T-helper 17 cell (primary cell): ENCODE measurements at regions not wholly inside any gene's neighbourhood (a gene's known extent, or its start where the extent isn't known, plus 50 kb on each side); places are given as distances from the start of the nearest gene placed in this dataset.
"Not testable (repeated sequence)": the region's sequence is repeated elsewhere in the genome, so short reads cannot be mapped to it uniquely, and the experiment has no call there.

Experiments used
- ATAC-seq: fragments of 150-1000 bp; cut with Tn5 transposase; 2 replicates; pipeline ENCODE4 v1.10.0; 2021; ENCODE audit warnings: mild to moderate bottlenecking, moderate library complexity
- DNase-seq, 3 donors: peaks; one replicate each; pipeline versions ENCODE4 v3.0.0 to v3.0.0-alpha.2; 2020 to 2021
- H3K9me3 ChIP-seq: one replicate; pipeline ENCODE4 v1.7.0; 2013; ENCODE audit warnings: low read length, mild to moderate bottlenecking; ENCODE audit not compliant: control insufficient read depth, poor library complexity, severe bottlenecking
- H3K27ac Mint-ChIP-seq: one replicate; pipeline ENCODE4 v1.8.0; 2022; ENCODE audit warnings: mild to moderate bottlenecking, moderate library complexity, mixed read lengths
- H3K27me3 Mint-ChIP-seq: one replicate; pipeline ENCODE4 v1.8.0; 2022; ENCODE audit warnings: mixed read lengths
- H3K36me3 Mint-ChIP-seq: one replicate; pipeline ENCODE4 v1.8.0; 2022; ENCODE audit warnings: low read depth, mixed read lengths
- H3K4me1 Mint-ChIP-seq: one replicate; pipeline ENCODE4 v1.8.0; 2022; ENCODE audit warnings: mild to moderate bottlenecking, mixed read lengths
- H3K4me3 Mint-ChIP-seq: one replicate; pipeline ENCODE4 v1.8.0; 2022; ENCODE audit warnings: mild to moderate bottlenecking, moderate library complexity, mixed read lengths

GRCh38 chr3:64369390-64369789, 144.1 kb upstream of the PRICKLE2 start:
- ATAC-seq, result no peak
- Mint-ChIP-seq H3K4me3 (no peak overlapping the region), H3K4me1 (no peaks in the 10 kb centered on the region), H3K36me3 (no peaks in the 10 kb centered on the region), H3K27me3 (peaks cover 21% of the 10 kb centered on the region), H3K27ac (no peak overlapping the region)
- DNase-seq, result no peak
- no peaks in the 10 kb centered on the region for H3K9me3 ChIP-seq

- H3K36me3 Mint-ChIP-seq, result no peaks in the 10 kb centered on the region
- DNase-seq, result no peak
- H3K9me3 ChIP-seq, result no peaks in the 10 kb centered on the region
- no peak for ATAC-seq
- H3K4me1 Mint-ChIP-seq, result no peaks in the 10 kb centered on the region
- no peak overlapping the region for H3K4me3 Mint-ChIP-seq
- peaks cover 21% of the 10 kb centered on the region for H3K27me3 Mint-ChIP-seq
- no peak overlapping the region for H3K27ac Mint-ChIP-seq
These were observed 143.2 kb upstream of the PRICKLE2 start for GRCh38 chr3:64368257-64369020.

- no peaks in the 10 kb centered on the region for H3K36me3 Mint-ChIP-seq
- H3K27ac Mint-ChIP-seq, result no peak overlapping the region
- no peaks in the 10 kb centered on the region for H3K4me1 Mint-ChIP-seq
- ATAC-seq (no peak), DNase-seq (no peak)
- no peak overlapping the region for H3K4me3 Mint-ChIP-seq
- no peaks in the 10 kb centered on the region for H3K9me3 ChIP-seq
- peaks cover 28% of the 10 kb centered on the region for H3K27me3 Mint-ChIP-seq
These were observed 140.6 kb upstream of the PRICKLE2 start for GRCh38 chr3:64365877-64366276.

- Mint-ChIP-seq H3K4me1 (no peaks in the 10 kb centered on the region), H3K4me3 (no peak overlapping the region), H3K27me3 (peaks cover 30% of the 10 kb centered on the region), H3K27ac (no peak overlapping the region), H3K36me3 (no peaks in the 10 kb centered on the region)
- no peaks in the 10 kb centered on the region for H3K9me3 ChIP-seq
- no peak for DNase-seq
- ATAC-seq, result no peak
These were observed 138.6 kb upstream of the PRICKLE2 start for GRCh38 chr3:64363842-64364241.

- Mint-ChIP-seq H3K27me3 (peaks cover 24% of the 10 kb centered on the region), H3K4me3 (no peak overlapping the region), H3K36me3 (no peaks in the 10 kb centered on the region), H3K27ac (no peak overlapping the region), H3K4me1 (no peaks in the 10 kb centered on the region)
- H3K9me3 ChIP-seq, result no peaks in the 10 kb centered on the region
- DNase-seq (no peak), ATAC-seq (no peak)
These were observed 136.9 kb upstream of the PRICKLE2 start for GRCh38 chr3:64361962-64362735.

GRCh38 chr3:64361036-64361435, 135.8 kb upstream of the PRICKLE2 start:
- ATAC-seq, DNase-seq, H3K4me3 Mint-ChIP-seq, H3K4me1 Mint-ChIP-seq, H3K36me3 Mint-ChIP-seq, H3K9me3 ChIP-seq, H3K27ac Mint-ChIP-seq: not testable (repeated sequence)
- H3K27me3 Mint-ChIP-seq, result peaks cover 21% of the 10 kb centered on the region

DNA sequence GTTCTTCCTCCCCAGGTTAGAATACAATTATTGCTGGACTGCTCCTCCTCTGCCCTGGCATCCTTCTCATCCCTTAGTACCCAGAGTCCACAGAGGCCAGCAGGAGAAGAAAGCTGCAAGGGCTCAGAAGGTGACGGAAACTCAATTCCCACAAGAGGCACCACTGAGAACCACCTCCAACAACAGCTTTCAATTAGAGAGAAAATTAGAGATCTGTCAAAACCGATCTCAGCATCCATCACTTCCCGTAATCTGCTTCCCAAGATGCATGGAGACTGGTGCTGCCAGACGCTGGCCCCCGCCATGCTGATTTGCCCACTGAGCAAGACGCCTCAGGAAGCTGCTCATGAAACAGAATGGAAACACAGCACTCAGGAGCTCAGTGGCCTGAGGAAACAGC, 135.0 kb upstream of the PRICKLE2 start:
- Mint-ChIP-seq H3K27me3 (peaks cover 15% of the 10 kb centered on the region), H3K27ac (no peak overlapping the region), H3K36me3 (no peaks in the 10 kb centered on the region), H3K4me1 (peaks cover 1% of the 10 kb centered on the region), H3K4me3 (no peak overlapping the region)
- H3K9me3 ChIP-seq, result no peaks in the 10 kb centered on the region
- DNase-seq, result no peak
- ATAC-seq, result no peak

DNA sequence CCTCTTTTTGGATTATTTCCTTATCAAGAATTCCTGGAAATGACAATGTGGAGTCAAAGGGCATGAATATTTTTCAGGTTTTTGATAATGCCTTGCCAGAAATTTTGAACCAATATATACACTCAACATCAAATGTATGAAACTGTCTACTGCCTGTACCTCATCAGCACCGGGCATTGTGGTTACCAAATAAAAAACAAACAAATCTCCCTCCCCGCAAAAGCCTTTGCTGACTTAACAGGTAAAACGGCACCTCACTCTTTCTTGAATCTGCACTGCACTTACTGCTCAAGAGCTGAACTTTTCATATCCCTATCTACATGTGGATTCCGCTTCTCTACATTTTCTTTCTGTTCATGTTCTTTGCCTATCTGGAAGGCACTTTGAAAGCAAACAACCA, 134.5 kb upstream of the PRICKLE2 start:
- no peaks in the 10 kb centered on the region for H3K36me3 Mint-ChIP-seq
- H3K27me3 Mint-ChIP-seq, result peaks cover 14% of the 10 kb centered on the region
- no peak overlapping the region for H3K4me3 Mint-ChIP-seq
- ATAC-seq, result no peak
- no peaks in the 10 kb centered on the region for H3K9me3 ChIP-seq
- H3K27ac Mint-ChIP-seq, result no peak overlapping the region
- H3K4me1 Mint-ChIP-seq, result peaks cover 3% of the 10 kb centered on the region
- DNase-seq, result no peak

DNA sequence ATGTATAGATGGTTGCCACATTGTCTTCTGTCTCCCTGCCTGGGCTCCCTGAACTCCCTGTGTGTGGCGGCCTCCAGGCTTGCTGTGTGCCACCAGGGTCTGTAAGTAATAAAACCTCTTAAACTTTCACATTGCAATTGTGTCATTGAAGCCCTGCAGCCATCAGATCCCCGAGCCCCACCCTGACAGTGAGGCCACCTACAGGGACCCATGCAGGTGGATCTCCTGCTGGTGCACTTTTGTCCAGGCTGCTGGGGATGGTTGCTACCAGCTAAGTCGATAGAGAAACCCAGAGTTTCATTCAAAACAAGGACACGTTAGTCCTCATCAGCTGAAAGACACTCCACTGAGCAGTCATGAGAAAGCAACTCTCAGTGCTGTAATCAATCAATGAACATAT, 133.6 kb upstream of the PRICKLE2 start:
- Mint-ChIP-seq H3K4me1 (peaks cover 3% of the 10 kb centered on the region), H3K36me3 (no peaks in the 10 kb centered on the region), H3K27ac (no peak overlapping the region), H3K4me3 (no peak overlapping the region), H3K27me3 (peaks cover 14% of the 10 kb centered on the region)
- no peaks in the 10 kb centered on the region for H3K9me3 ChIP-seq
- DNase-seq, result no peak
- no peak for ATAC-seq

GRCh38 chr3:64358176-64358575, 132.9 kb upstream of the PRICKLE2 start:
- DNase-seq (no peak), ATAC-seq (no peak)
- Mint-ChIP-seq H3K36me3 (no peaks in the 10 kb centered on the region), H3K27me3 (peaks cover 14% of the 10 kb centered on the region), H3K27ac (no peak overlapping the region), H3K4me1 (peaks cover 3% of the 10 kb centered on the region), H3K4me3 (no peak overlapping the region)
- no peaks in the 10 kb centered on the region for H3K9me3 ChIP-seq

- H3K27ac Mint-ChIP-seq, result no peak overlapping the region
- ATAC-seq (no peak), DNase-seq (no peak)
- no peaks in the 10 kb centered on the region for H3K9me3 ChIP-seq
- H3K36me3 Mint-ChIP-seq, result no peaks in the 10 kb centered on the region
- no peak overlapping the region for H3K4me3 Mint-ChIP-seq
- H3K4me1 Mint-ChIP-seq, result peaks cover 3% of the 10 kb centered on the region
- peaks cover 14% of the 10 kb centered on the region for H3K27me3 Mint-ChIP-seq
These were observed 132.2 kb upstream of the PRICKLE2 start for GRCh38 chr3:64357481-64357880.

DNA sequence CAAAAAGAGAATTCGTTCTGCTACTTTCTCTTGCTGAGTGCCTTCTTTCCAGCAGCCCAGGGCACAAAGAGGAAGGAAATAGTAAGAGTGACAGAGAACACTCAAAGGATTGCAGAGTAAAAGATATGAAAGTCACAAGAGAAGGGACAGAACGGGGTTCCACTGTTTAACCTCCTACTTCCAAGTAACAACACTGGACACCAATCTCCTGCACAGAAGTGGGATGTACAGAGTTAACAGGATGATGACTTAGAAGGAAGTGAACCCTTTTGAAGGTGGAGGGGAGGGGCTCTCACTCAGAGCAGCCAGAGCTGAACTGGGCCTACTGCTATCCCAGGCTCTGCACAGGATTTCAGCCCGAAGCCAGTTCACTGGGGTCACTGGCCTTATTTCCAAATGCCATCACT, 130.1 kb upstream of the PRICKLE2 start:
- DNase-seq, result no peak
- no peak for ATAC-seq
- Mint-ChIP-seq H3K27me3 (peaks cover 4% of the 10 kb centered on the region), H3K27ac (no peak overlapping the region), H3K4me1 (peaks cover 3% of the 10 kb centered on the region), H3K36me3 (no peaks in the 10 kb centered on the region), H3K4me3 (no peak overlapping the region)
- H3K9me3 ChIP-seq, result no peaks in the 10 kb centered on the region

- ATAC-seq, result no peak
- Mint-ChIP-seq H3K27me3 (no peaks in the 10 kb centered on the region), H3K27ac (no peak overlapping the region), H3K4me3 (no peak overlapping the region), H3K4me1 (peaks cover 3% of the 10 kb centered on the region), H3K36me3 (no peaks in the 10 kb centered on the region)
- no peaks in the 10 kb centered on the region for H3K9me3 ChIP-seq
- no peak for DNase-seq
These were observed 129.7 kb upstream of the PRICKLE2 start for GRCh38 chr3:64354956-64355355.

DNA sequence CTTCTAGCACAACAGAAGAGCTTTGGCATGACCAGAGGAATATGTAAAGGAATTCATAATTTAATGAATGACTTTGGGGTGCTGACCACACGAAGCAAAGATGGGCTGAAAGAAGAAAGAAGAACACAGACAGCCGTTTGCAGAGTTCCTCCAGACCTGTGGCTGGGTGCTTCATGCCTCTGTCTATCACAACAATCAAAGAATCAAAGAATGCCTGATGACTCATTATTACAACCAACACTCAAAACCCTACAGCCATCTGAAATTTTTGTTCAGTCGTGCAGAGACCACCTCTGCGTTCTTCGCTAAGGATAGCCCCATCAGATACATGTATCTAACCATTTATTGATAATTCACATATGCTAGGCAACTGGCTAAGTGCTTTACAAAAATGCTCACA, 129.0 kb upstream of the PRICKLE2 start:
- H3K4me1 Mint-ChIP-seq, result peaks cover 3% of the 10 kb centered on the region

More for the DNA sequence above, 129.0 kb upstream of the PRICKLE2 start:
- Mint-ChIP-seq H3K27me3 (no peaks in the 10 kb centered on the region), H3K27ac (no peak overlapping the region), H3K36me3 (no peaks in the 10 kb centered on the region), H3K4me3 (no peak overlapping the region)
- ATAC-seq (no peak), DNase-seq (no peak)
- H3K9me3 ChIP-seq, result no peaks in the 10 kb centered on the region
